H9 (cell line): ENCODE measurements at regions not wholly inside any gene's neighbourhood (a gene's known extent, or its start where the extent isn't known, plus 50 kb on each side); places are given as distances from the start of the nearest gene placed in this dataset.

ENCODE experiments used
- DNase-seq: peaks from one replicate; pipeline ENCODE4 v3.0.0-alpha.2; 2017
- H2AFZ ChIP-seq: one replicate; pipeline ENCODE4 v1.6.1; 2013; ENCODE audit warnings: mild to moderate bottlenecking, low read length, control low read depth, moderate library complexity
- H2AK5ac ChIP-seq: 2 replicates; pipeline ENCODE4 v1.6.1; 2013; ENCODE audit warnings: low read length, control low read depth, mixed read lengths; ENCODE audit not compliant: insufficient read length
- H2BK120ac ChIP-seq: one replicate; pipeline ENCODE4 v1.6.1; 2013; ENCODE audit warnings: low read depth, mild to moderate bottlenecking, low read length, control low read depth, inconsistent platforms; ENCODE audit not compliant: poor library complexity, severe bottlenecking
- H2BK12ac ChIP-seq: 2 replicates; pipeline ENCODE4 v1.6.1; 2013; ENCODE audit warnings: low read length, control low read depth, mixed read lengths, low read depth; ENCODE audit not compliant: insufficient read length
- H2BK15ac ChIP-seq: 2 replicates; pipeline ENCODE4 v1.6.1; 2013; ENCODE audit warnings: low read depth, low read length, control low read depth
- H2BK20ac ChIP-seq: one replicate; pipeline ENCODE4 v1.6.1; 2013; ENCODE audit warnings: low read depth, mild to moderate bottlenecking, low read length, control low read depth, inconsistent platforms; ENCODE audit not compliant: poor library complexity, severe bottlenecking
- H2BK5ac ChIP-seq: 2 replicates; pipeline ENCODE4 v1.6.1; 2013; ENCODE audit warnings: low read length, control low read depth, mixed read lengths; ENCODE audit not compliant: insufficient read length
- H3K14ac ChIP-seq: 2 replicates; pipeline ENCODE4 v1.6.1; 2013; ENCODE audit warnings: low read length, control low read depth; ENCODE audit not compliant: insufficient read depth
- H3K18ac ChIP-seq: 2 replicates; pipeline ENCODE4 v1.6.1; 2013; ENCODE audit warnings: low read depth, mild to moderate bottlenecking, mixed read lengths, low read length, control low read depth; ENCODE audit not compliant: insufficient read length
- H3K23ac ChIP-seq: 2 replicates; pipeline ENCODE4 v1.6.1; 2013; ENCODE audit warnings: low read length, control low read depth, mixed read lengths, low read depth; ENCODE audit not compliant: insufficient read length
- H3K23me2 ChIP-seq: 2 replicates; pipeline ENCODE4 v1.6.1; 2013; ENCODE audit warnings: low read depth, mild to moderate bottlenecking, mixed read lengths, low read length, control low read depth; ENCODE audit not compliant: insufficient read length, poor library complexity, severe bottlenecking
- H3K27ac ChIP-seq: 2 replicates; pipeline ENCODE4 v1.5.1; 2013; ENCODE audit warnings: low read length, control low read depth, mixed read lengths, low read depth; ENCODE audit not compliant: insufficient read length
- H3K27me3 ChIP-seq: 2 replicates; pipeline ENCODE4 v1.6.1; 2013; ENCODE audit warnings: low read length, control low read depth, inconsistent platforms; ENCODE audit not compliant: insufficient read depth
- H3K4ac ChIP-seq: 2 replicates; pipeline ENCODE4 v1.6.1; 2013; ENCODE audit warnings: low read depth, mild to moderate bottlenecking, control low read depth, inconsistent platforms, low read length, moderate library complexity
- H3K4me1 ChIP-seq: 2 replicates; pipeline ENCODE4 v1.6.1; 2013; ENCODE audit warnings: low read length, control low read depth, inconsistent platforms; ENCODE audit not compliant: insufficient read depth
- H3K4me2 ChIP-seq: 2 replicates; pipeline ENCODE4 v1.6.1; 2013; ENCODE audit warnings: low read length, control low read depth, mixed read lengths; ENCODE audit not compliant: insufficient read length, insufficient read depth
- H3K56ac ChIP-seq: 2 replicates; pipeline ENCODE4 v1.6.1; 2013; ENCODE audit warnings: low read depth, mild to moderate bottlenecking, mixed read lengths, low read length, control low read depth; ENCODE audit not compliant: insufficient read length
- H3K79me1 ChIP-seq: 2 replicates; pipeline ENCODE4 v1.6.1; 2013; ENCODE audit warnings: low read depth, mild to moderate bottlenecking, moderate library complexity, low read length, control low read depth, inconsistent platforms; ENCODE audit not compliant: insufficient read depth, poor library complexity, severe bottlenecking
- H3K79me2 ChIP-seq: 2 replicates; pipeline ENCODE4 v1.6.1; 2013; ENCODE audit warnings: low read length, control low read depth, inconsistent platforms; ENCODE audit not compliant: insufficient read depth
- H3K9ac ChIP-seq: 2 replicates; pipeline ENCODE4 v1.6.1; 2013; ENCODE audit warnings: low read length, control low read depth, mixed read lengths; ENCODE audit not compliant: insufficient read length; ENCODE audit errors: extremely low read depth
- H3K9me3 ChIP-seq: one replicate; pipeline ENCODE4 v1.6.1; 2013; ENCODE audit warnings: low read depth, low read length, inconsistent platforms; ENCODE audit not compliant: control insufficient read depth
- H3T11ph ChIP-seq: one replicate; pipeline ENCODE4 v1.6.1; 2013; ENCODE audit warnings: mild to moderate bottlenecking, low read length, control low read depth, inconsistent platforms
- H4K20me1 ChIP-seq: one replicate; pipeline ENCODE4 v1.6.1; 2013; ENCODE audit not compliant: control insufficient read depth, insufficient read length, insufficient read depth
- H4K5ac ChIP-seq: 2 replicates; pipeline ENCODE4 v1.6.1; 2013; ENCODE audit warnings: low read depth, mild to moderate bottlenecking, mixed read lengths, low read length, control low read depth; ENCODE audit not compliant: insufficient read length
- H4K8ac ChIP-seq: replicated peaks from 2 replicates; pipeline ENCODE4 v1.6.1; 2013; ENCODE audit warnings: low read length, control low read depth, mixed read lengths, low read depth; ENCODE audit not compliant: insufficient read length
- H4K91ac ChIP-seq: 2 replicates; pipeline ENCODE4 v1.6.1; 2013; ENCODE audit warnings: low read depth, mild to moderate bottlenecking, moderate library complexity, mixed read lengths, low read length, control low read depth; ENCODE audit not compliant: insufficient read length
- H3K27ac Mint-ChIP-seq, 3 experiments: 2 replicates in 2 of 3; 3 replicates in 1 of 3; pipeline ENCODE4 v1.8.0; 2020 to 2021; ENCODE audit warnings: mixed read lengths in 3 of 3, mild to moderate bottlenecking in 1 of 3, moderate library complexity in 1 of 3
- H3K27me3 Mint-ChIP-seq: 2 replicates; pipeline ENCODE4 v1.8.0; 2021; ENCODE audit warnings: low read depth, mild to moderate bottlenecking, moderate library complexity, mixed read lengths
- H3K36me3 Mint-ChIP-seq, 3 experiments: 2 replicates in 2 of 3; 3 replicates in 1 of 3; pipeline ENCODE4 v1.8.0; 2020 to 2021; ENCODE audit warnings: low read depth in 3 of 3, mixed read lengths in 3 of 3; ENCODE audit not compliant: insufficient read depth in 1 of 3
- H3K4me1 Mint-ChIP-seq, 2 experiments: 2 replicates each; pipeline ENCODE4 v1.8.0; 2020; ENCODE audit warnings: mixed read lengths in 2 of 2
- H3K4me3 Mint-ChIP-seq, 2 experiments: 2 replicates in 1 of 2; 3 replicates in 1 of 2; pipeline ENCODE4 v1.8.0; 2020 to 2021; ENCODE audit warnings: mild to moderate bottlenecking in 2 of 2, mixed read lengths in 2 of 2, moderate library complexity in 1 of 2
- H3K9me3 Mint-ChIP-seq, 2 experiments: 2 replicates in 1 of 2; 3 replicates in 1 of 2; pipeline ENCODE4 v1.8.0; 2020; ENCODE audit warnings: mild to moderate bottlenecking in 2 of 2, mixed read lengths in 2 of 2, moderate library complexity in 1 of 2
- CTCF ChIP-seq: fragments of 200-600 bp; sonication (generic); conservative IDR thresholded peaks from 3 replicates; pipeline ENCODE4 v1.8.0; 2021; ENCODE audit warnings: antibody characterized with exemption, mild to moderate bottlenecking
- WGBS: extraction: QIAGEN DNeasy Blood & Tissue Kit; methylation state at CpG from one replicate; pipeline ENCODE4 v1.1.7; 2013; ENCODE audit warnings: missing lambda C conversion rate, low lambda C conversion rate, mixed read lengths; ENCODE audit not compliant: insufficient read length; ENCODE audit errors: extremely low coverage; 5-methylcytosine and 5-hydroxymethylcytosine counted together

- Histone ChIP-seq H2BK20ac (no peak overlapping the region), H3K18ac (no peak overlapping the region), H4K8ac (no peak overlapping the region), H3K79me2 (no peaks in the 10 kb centered on the region), H2BK120ac (no peak overlapping the region), H3K79me1 (no peaks in the 10 kb centered on the region), H3K27ac (no peak overlapping the region), H4K91ac (no peak overlapping the region), H4K20me1 (no peaks in the 10 kb centered on the region), H2AFZ (no peak overlapping the region), H2BK5ac (no peak overlapping the region), H3K23me2 (no peaks in the 10 kb centered on the region), H3K27me3 (no peaks in the 10 kb centered on the region), H3K4me2 (no peak overlapping the region), H3K9me3 (no peaks in the 10 kb centered on the region), H2BK12ac (no peak overlapping the region), H3K14ac (no peak overlapping the region), H3K9ac (no peak overlapping the region), H3K4ac (no peak overlapping the region), H3K23ac (no peak overlapping the region), H3K56ac (no peak overlapping the region), H3K4me1 (no peaks in the 10 kb centered on the region; the same call in 1 of the 2 replicates), H2AK5ac (no peak overlapping the region), H4K5ac (no peak overlapping the region), H2BK15ac (no peak overlapping the region), H3T11ph (no peak overlapping the region)
- H3K4me1 Mint-ChIP-seq, result peaks cover 8 to 13% of the 10 kb centered on the region in 2 experiments; a peak in 3 of 4 replicates
- no peaks in the 10 kb centered on the region for H3K27me3 Mint-ChIP-seq
- no peak for TF ChIP-seq CTCF
- H3K36me3 Mint-ChIP-seq, result no peaks in the 10 kb centered on the region
- no CpG with 5 or more reads among the region's 4 CpGs for WGBS
- H3K9me3 Mint-ChIP-seq, result no peaks in the 10 kb centered on the region
- no peak overlapping the region for H3K27ac Mint-ChIP-seq
- no peak overlapping the region for H3K4me3 Mint-ChIP-seq
- no peak for DNase-seq
Measured at GRCh38 chr18:44231936-44232335, 448.8 kb upstream of the SETBP1 start.
